WERI-Rb-1 (cell line): ENCODE measurements at regions not wholly inside any gene's neighbourhood (a gene's known extent, or its start where the extent isn't known, plus 50 kb on each side); places are given as distances from the start of the nearest gene placed in this dataset.
A peak's percentile ranks its signal among the peaks of the same experiment; 100 is the strongest.

ENCODE experiments used
- DNase-seq: peaks from one replicate; pipeline ENCODE4 v3.0.0-alpha.2; 2020
- H3K27ac ChIP-seq: fragments of 250-450 bp; sonication (Bioruptor Pico); 2 replicates; pipeline ENCODE4 v1.5.1; 2020; ENCODE audit warnings: mild to moderate bottlenecking, moderate library complexity
- H3K27me3 ChIP-seq: fragments of 250-450 bp; sonication (Bioruptor Pico); 2 replicates; pipeline ENCODE4 v1.5.1; 2021; ENCODE audit warnings: mild to moderate bottlenecking, low read depth, moderate library complexity; ENCODE audit not compliant: insufficient read depth, severe bottlenecking
- H3K36me3 ChIP-seq: fragments of 250-450 bp; sonication (Bioruptor Pico); 2 replicates; pipeline ENCODE4 v1.5.1; 2020; ENCODE audit warnings: mild to moderate bottlenecking, moderate library complexity
- H3K4me3 ChIP-seq: 2 replicates; pipeline ENCODE4 v1.5.1; 2011; ENCODE audit warnings: low read depth, mild to moderate bottlenecking, control low read depth, low read length
- H3K9me3 ChIP-seq: fragments of 250-450 bp; sonication (Bioruptor Pico); 2 replicates; pipeline ENCODE4 v1.5.1; 2021; ENCODE audit warnings: mild to moderate bottlenecking, moderate library complexity; ENCODE audit not compliant: severe bottlenecking
- CTCF ChIP-seq: IDR thresholded peaks from 2 replicates; pipeline ENCODE4 v1.5.1; 2011; ENCODE audit warnings: low read depth, mild to moderate bottlenecking, control low read depth, inconsistent platforms, low read length

DNA sequence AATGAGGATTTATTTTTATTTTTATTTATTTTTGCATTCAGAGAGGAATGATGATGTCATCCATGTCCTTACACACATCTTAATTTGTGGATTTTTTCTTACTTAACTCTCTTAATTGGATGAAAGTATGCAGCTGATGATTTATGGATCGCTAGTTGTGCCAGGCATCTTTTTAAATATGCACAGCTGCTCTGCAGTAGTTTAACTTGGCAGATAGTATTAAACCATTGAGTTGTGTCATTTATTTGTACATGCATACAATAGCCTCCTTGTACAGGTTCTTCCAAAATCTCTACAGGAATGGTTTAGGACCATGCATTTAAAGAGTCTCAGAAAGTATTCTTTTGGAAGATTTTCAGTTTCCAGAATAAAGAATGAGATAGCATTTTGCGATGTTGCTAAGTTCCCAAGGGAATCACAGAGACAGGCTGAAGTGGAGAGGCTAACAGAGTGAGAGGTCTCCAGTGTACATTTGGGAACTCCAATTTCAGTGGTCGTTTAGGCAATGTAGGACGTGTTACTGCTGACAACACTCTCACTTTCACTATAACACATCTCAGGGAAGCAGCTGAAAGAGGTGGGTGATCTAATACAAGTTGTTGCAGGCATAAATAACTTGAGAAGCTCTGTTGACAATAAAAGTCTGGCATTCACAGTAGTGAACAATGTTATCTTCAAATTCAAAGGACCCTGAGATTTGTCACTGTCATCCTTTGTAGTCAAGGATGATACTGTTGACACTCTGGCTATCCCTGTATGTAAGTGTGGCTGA is 49.9 kb upstream of the SCRG1 start:
- no peak for TF ChIP-seq CTCF
- Histone ChIP-seq H3K9me3 (no peaks in the 10 kb centered on the region), H3K36me3 (no peaks in the 10 kb centered on the region), H3K27me3 (no peaks in the 10 kb centered on the region), H3K27ac (peak overlapping the region; percentile 91), H3K4me3 (no peak overlapping the region)
- DNase-seq: no peak
